ENCODE measurements at regions not wholly inside any gene's neighbourhood (a gene's known extent, or its start where the extent isn't known, plus 50 kb on each side); places are given as distances from the start of the nearest gene placed in this dataset.
"Not testable (repeated sequence)": the region's sequence is repeated elsewhere in the genome, so short reads cannot be mapped to it uniquely, and the experiment has no call there.

- not testable (repeated sequence) for H3K27ac ChIP-seq (ENCODE audit: low read depth, low read length); H3F3A ChIP-seq (ENCODE audit: control insufficient read depth, insufficient read depth); H3K4me3 ChIP-seq (ENCODE audit: low read length); H3K27me3 ChIP-seq (ENCODE audit: control insufficient read depth, low read length); H3K4me1 ChIP-seq (ENCODE audit: control insufficient read depth, low read length); H3K36me3 ChIP-seq (ENCODE audit: control insufficient read depth, low read length); H3K4me2 ChIP-seq (ENCODE audit: low read length); H4K20me1 ChIP-seq (ENCODE audit: control insufficient read depth, insufficient read depth, low read depth, low read length); H3K9me2 ChIP-seq (replicated peaks; ENCODE audit: control insufficient read depth, low read length); H3K9me3 ChIP-seq (ENCODE audit: control insufficient read depth, insufficient read depth, low read length); H3K79me2 ChIP-seq (ENCODE audit: control insufficient read depth, low read length)
Observed at GRCh38 chrX:10469-11458, 270.4 kb upstream of the PLCXD1 start.

GRCh38 chrX:13821-14443 is 267.2 kb upstream of the PLCXD1 start:
- not testable (repeated sequence) for H3K9me2 ChIP-seq (replicated peaks; ENCODE audit: control insufficient read depth, low read length); H3K9me3 ChIP-seq (ENCODE audit: control insufficient read depth, insufficient read depth, low read length); H3K79me2 ChIP-seq (ENCODE audit: control insufficient read depth, low read length); H3K4me3 ChIP-seq (ENCODE audit: low read length); H3K4me2 ChIP-seq (ENCODE audit: low read length); H3K27ac ChIP-seq (ENCODE audit: low read depth, low read length); H3F3A ChIP-seq (ENCODE audit: control insufficient read depth, insufficient read depth); H3K27me3 ChIP-seq (ENCODE audit: control insufficient read depth, low read length); H3K4me1 ChIP-seq (ENCODE audit: control insufficient read depth, low read length); H4K20me1 ChIP-seq (ENCODE audit: control insufficient read depth, insufficient read depth, low read depth, low read length); H3K36me3 ChIP-seq (ENCODE audit: control insufficient read depth, low read length)

- not testable (repeated sequence) for H3K27ac ChIP-seq (ENCODE audit: low read depth, low read length); H3K36me3 ChIP-seq (ENCODE audit: control insufficient read depth, low read length); H3K27me3 ChIP-seq (ENCODE audit: control insufficient read depth, low read length); H4K20me1 ChIP-seq (ENCODE audit: control insufficient read depth, insufficient read depth, low read depth, low read length); H3K9me2 ChIP-seq (replicated peaks; ENCODE audit: control insufficient read depth, low read length); H3K4me2 ChIP-seq (ENCODE audit: low read length); H3K9me3 ChIP-seq (ENCODE audit: control insufficient read depth, insufficient read depth, low read length); H3K4me3 ChIP-seq (ENCODE audit: low read length); H3K79me2 ChIP-seq (ENCODE audit: control insufficient read depth, low read length); H3K4me1 ChIP-seq (ENCODE audit: control insufficient read depth, low read length); H3F3A ChIP-seq (ENCODE audit: control insufficient read depth, insufficient read depth)
Observed at GRCh38 chrX:14452-14851, 266.7 kb upstream of the PLCXD1 start.

- H3K36me3 ChIP-seq (ENCODE audit: control insufficient read depth, low read length); H3K79me2 ChIP-seq (ENCODE audit: control insufficient read depth, low read length); H3K9me3 ChIP-seq (ENCODE audit: control insufficient read depth, insufficient read depth, low read length); H3K4me1 ChIP-seq (ENCODE audit: control insufficient read depth, low read length); H3K9me2 ChIP-seq (replicated peaks; ENCODE audit: control insufficient read depth, low read length); H4K20me1 ChIP-seq (ENCODE audit: control insufficient read depth, insufficient read depth, low read depth, low read length); H3K4me3 ChIP-seq (ENCODE audit: low read length); H3F3A ChIP-seq (ENCODE audit: control insufficient read depth, insufficient read depth); H3K27ac ChIP-seq (ENCODE audit: low read depth, low read length); H3K27me3 ChIP-seq (ENCODE audit: control insufficient read depth, low read length); H3K4me2 ChIP-seq (ENCODE audit: low read length): not testable (repeated sequence)
Observed at GRCh38 chrX:18768-19454, 262.3 kb upstream of the PLCXD1 start.

- not testable (repeated sequence) for H3K27ac ChIP-seq (ENCODE audit: low read depth, low read length)
Observed at GRCh38 chrX:19455-19827, 261.7 kb upstream of the PLCXD1 start.

More at GRCh38 chrX:19455-19827, 261.7 kb upstream of the PLCXD1 start:
- H3K9me2 ChIP-seq (replicated peaks; ENCODE audit: control insufficient read depth, low read length); H3K79me2 ChIP-seq (ENCODE audit: control insufficient read depth, low read length); H4K20me1 ChIP-seq (ENCODE audit: control insufficient read depth, insufficient read depth, low read depth, low read length); H3K36me3 ChIP-seq (ENCODE audit: control insufficient read depth, low read length); H3K27me3 ChIP-seq (ENCODE audit: control insufficient read depth, low read length); H3F3A ChIP-seq (ENCODE audit: control insufficient read depth, insufficient read depth); H3K4me1 ChIP-seq (ENCODE audit: control insufficient read depth, low read length); H3K9me3 ChIP-seq (ENCODE audit: control insufficient read depth, insufficient read depth, low read length): not testable (repeated sequence)
- Histone ChIP-seq H3K4me2 (ENCODE audit: low read length) (peak overlapping the region; percentile 55; the same call in 1 of the 2 replicates), H3K4me3 (ENCODE audit: low read length) (peak overlapping the region; percentile 44; the same call in 1 of the 2 replicates)
